HepG2 (cell line): ENCODE measurements at regions not wholly inside any gene's neighbourhood (a gene's known extent, or its start where the extent isn't known, plus 50 kb on each side); places are given as distances from the start of the nearest gene placed in this dataset.

Source experiments
- ATAC-seq: fragments of 200-7000 bp; cut with Tn5 transposase; 3 replicates; pipeline ENCODE4 v1.9.1; 2020; ENCODE audit warnings: mild to moderate bottlenecking, moderate library complexity
- BruUV-seq: library from RNA; stranded (reverse); fragments of 400-500 nt; replicated peaks from 2 replicates; lab custom pipeline; 2021; lab: Mats Ljungman, UMichigan
- CTCF ChIA-PET: fragments of 300-600 bp; formaldehyde crosslinking; extraction: SDS; loops from one replicate; lab custom pipeline; 2021; ENCODE audit warnings: low total read pairs, inconsistent platforms, low intra/inter-chr PET ratio; lab: Yijun Ruan, JAX
- POLR2A ChIA-PET: fragments of 350-600 bp; sonication (Branson Sonifier 250); formaldehyde crosslinking; loops from one replicate; lab custom pipeline; 2020; ENCODE audit warnings: antibody characterized with exemption, inconsistent platforms; lab: Yijun Ruan, JAX
- DNase-seq: peaks from one replicate; pipeline ENCODE4 v3.0.0-alpha.2; 2015; ENCODE audit warnings: low spot score
- FAIRE-seq: peaks from 3 replicates; lab custom pipeline; 2011; peaks lifted over from hg19 to GRCh38; lab: Jason Lieb, UNC
- H2AFZ ChIP-seq: one replicate; pipeline ENCODE4 v1.6.1; 2011; ENCODE audit warnings: low read length, inconsistent platforms
- H3K27ac ChIP-seq: fragments of 300-600 bp; 3 replicates; pipeline ENCODE4 v1.8.0; 2011; ENCODE audit warnings: mixed run types, mild to moderate bottlenecking, mixed read lengths, low read length, inconsistent platforms; ENCODE audit not compliant: insufficient read depth; ENCODE audit errors: extremely low read length
- H3K27me3 ChIP-seq, 2 experiments: fragments of 200-600 bp in 1 of 2; 2 replicates in 1 of 2; 3 replicates in 1 of 2; pipeline versions ENCODE4 v1.6.0 to v1.8.0; 2011; ENCODE audit warnings: low read length in 2 of 2, mild to moderate bottlenecking in 2 of 2, moderate library complexity in 2 of 2, inconsistent platforms in 1 of 2; ENCODE audit not compliant: insufficient read depth in 2 of 2, control insufficient read depth in 1 of 2
- H3K36me3 ChIP-seq, 2 experiments: fragments of 200-600 bp in 1 of 2; replicated peaks in 1 of 2; 2 replicates in 1 of 2; 3 replicates in 1 of 2; pipeline versions ENCODE4 v1.5.1 to v1.8.0; 2011; ENCODE audit warnings: low read length in 2 of 2, inconsistent platforms in 1 of 2; ENCODE audit not compliant: insufficient read depth in 2 of 2, control insufficient read depth in 1 of 2
- H3K4me1 ChIP-seq: 2 replicates; pipeline ENCODE4 v1.5.1; 2012; ENCODE audit warnings: low read length, inconsistent platforms; ENCODE audit not compliant: insufficient read depth
- H3K4me2 ChIP-seq: 2 replicates; pipeline ENCODE4 v1.6.0; 2011; ENCODE audit warnings: low read depth, low read length, inconsistent platforms
- H3K4me3 ChIP-seq, 3 experiments: fragments of 200-600 bp in 1 of 3; sonication (generic), shearing (Covaris generic) in 1 of 3; replicated peaks in 1 of 3; 2 replicates each; pipeline ENCODE4 v1.5.1; 2011 to 2016; ENCODE audit warnings: low read length in 3 of 3, inconsistent platforms in 2 of 3, low read depth in 2 of 3, mild to moderate bottlenecking in 2 of 3, control low read depth in 1 of 3, mixed read lengths in 1 of 3; ENCODE audit not compliant: insufficient read depth in 1 of 3
- H3K79me2 ChIP-seq: one replicate; pipeline ENCODE4 v1.6.1; 2011; ENCODE audit warnings: low read length, inconsistent platforms; ENCODE audit not compliant: insufficient read depth
- H3K9ac ChIP-seq: 2 replicates; pipeline ENCODE4 v1.6.0; 2011; ENCODE audit warnings: mild to moderate bottlenecking, low read depth, low read length, inconsistent platforms; ENCODE audit not compliant: insufficient read depth
- H3K9me3 ChIP-seq: 2 replicates; pipeline ENCODE4 v1.5.1; 2012; ENCODE audit warnings: mild to moderate bottlenecking, low read length
- H4K20me1 ChIP-seq: 2 replicates; pipeline ENCODE4 v1.6.0; 2011; ENCODE audit warnings: inconsistent platforms, mild to moderate bottlenecking, low read length, moderate library complexity; ENCODE audit not compliant: insufficient read depth
- ADNP ChIP-seq: sonication (generic); formaldehyde crosslinking; IDR thresholded peaks from 2 replicates; pipeline ENCODE4 v1.4.0; 2020; ENCODE audit warnings: missing genetic modification reagents
- ATF2 ChIP-seq: sonication (generic); formaldehyde crosslinking; IDR thresholded peaks from 2 replicates; pipeline ENCODE4 v1.4.0; 2020; ENCODE audit warnings: missing genetic modification reagents
- CENPT ChIP-seq: sonication (generic); formaldehyde crosslinking; IDR thresholded peaks from 2 replicates; pipeline ENCODE4 v1.8.0; 2022; ENCODE audit warnings: low read depth, mild to moderate bottlenecking, moderate library complexity, missing genetic modification reagents
- CHD2 ChIP-seq: IDR thresholded peaks from 2 replicates; pipeline ENCODE4 v1.6.1; 2011; ENCODE audit warnings: low read depth, low read length, improper control_type of control experiment
- DMAP1 ChIP-seq: IDR thresholded peaks from 2 replicates; pipeline ENCODE4 v1.6.1; 2016
- E2F5 ChIP-seq: sonication (generic); formaldehyde crosslinking; conservative IDR thresholded peaks from 2 replicates; pipeline ENCODE4 v1.4.0; 2020; ENCODE audit warnings: missing genetic modification reagents
- HIVEP1 ChIP-seq: sonication (generic); formaldehyde crosslinking; IDR thresholded peaks from 2 replicates; pipeline ENCODE4 v1.4.0; 2020; ENCODE audit warnings: mild to moderate bottlenecking, missing genetic modification reagents
- HNF1B ChIP-seq: sonication (generic); formaldehyde crosslinking; IDR thresholded peaks from 2 replicates; pipeline ENCODE4 v1.5.1; 2020; ENCODE audit warnings: mild to moderate bottlenecking, moderate library complexity, missing genetic modification reagents
- KAT2B ChIP-seq: fragments of 150-350 bp; IDR thresholded peaks from 2 replicates; pipeline ENCODE4 v1.6.1; 2014; ENCODE audit warnings: low read depth, low read length, borderline replicate concordance
- KMT2A ChIP-seq: sonication (generic); formaldehyde crosslinking; IDR thresholded peaks from 2 replicates; pipeline ENCODE4 v1.4.0; 2020; ENCODE audit warnings: missing genetic modification reagents
- POGK ChIP-seq: sonication (generic); formaldehyde crosslinking; conservative IDR thresholded peaks from 2 replicates; pipeline ENCODE4 v1.8.0; 2022; ENCODE audit warnings: mild to moderate bottlenecking, moderate library complexity, missing genetic modification reagents
- SMC3 ChIP-seq: IDR thresholded peaks from 2 replicates; pipeline ENCODE4 v1.6.1; 2011; ENCODE audit warnings: low read length, improper control_type of control experiment
- TMF1 ChIP-seq: sonication (generic); formaldehyde crosslinking; IDR thresholded peaks from 2 replicates; pipeline ENCODE4 v1.8.1; 2022; ENCODE audit warnings: low read depth, missing genetic modification reagents
- ZC3H13 ChIP-seq: sonication (generic); formaldehyde crosslinking; IDR thresholded peaks from 2 replicates; pipeline ENCODE4 v1.8.1; 2023; ENCODE audit warnings: mild to moderate bottlenecking, missing genetic modification reagents, moderate library complexity
- ZEB1 ChIP-seq: IDR thresholded peaks from 2 replicates; pipeline ENCODE4 v1.6.1; 2012; ENCODE audit warnings: mild to moderate bottlenecking, low read depth, inconsistent platforms; ENCODE audit not compliant: insufficient replicate concordance
- ZFP1 ChIP-seq: IDR thresholded peaks from 2 replicates; pipeline ENCODE4 v1.6.1; 2016
- ZFP41 ChIP-seq: sonication (generic); formaldehyde crosslinking; IDR thresholded peaks from 2 replicates; pipeline ENCODE4 v1.4.0; 2020; ENCODE audit warnings: mild to moderate bottlenecking, missing genetic modification reagents, borderline replicate concordance
- ZFP62 ChIP-seq: sonication (generic); formaldehyde crosslinking; IDR thresholded peaks from 2 replicates; pipeline ENCODE4 v1.4.0; 2020; ENCODE audit warnings: missing genetic modification reagents
- ZNF543 ChIP-seq: sonication (generic); formaldehyde crosslinking; IDR thresholded peaks from 2 replicates; pipeline ENCODE4 v1.4.0; 2020; ENCODE audit warnings: mild to moderate bottlenecking, missing genetic modification reagents
- ZNF546 ChIP-seq: sonication (generic); formaldehyde crosslinking; conservative IDR thresholded peaks from 2 replicates; pipeline ENCODE4 v1.8.1; 2023; ENCODE audit warnings: mild to moderate bottlenecking, missing genetic modification reagents
- ZNF564 ChIP-seq: sonication (generic); formaldehyde crosslinking; IDR thresholded peaks from 2 replicates; pipeline ENCODE4 v1.8.1; 2023; ENCODE audit warnings: mild to moderate bottlenecking, missing genetic modification reagents
- in situ Hi-C: cut with HindIII; loops from 2 replicates; pipeline ENCODE4 v1.10.0; 2017; ENCODE audit warnings: low pct_unique_long_range_greater_than_20kb; ENCODE audit not compliant: extremely low pct_ligation_motif_present
- intact Hi-C: fragments of 100-400 bp; cut with micrococcal nuclease; formaldehyde crosslinking; loops from one replicate; pipeline ENCODE4 v1.10.0; 2022; ENCODE audit not compliant: unreplicated experiment

- no peak for TF ChIP-seq POGK (CRISPR knock-in tag)
- TF ChIP-seq KAT2B: no peak
- no peak for TF ChIP-seq ZNF564
- no peak for TF ChIP-seq ZNF543 (CRISPR knock-in tag)
- TF ChIP-seq HIVEP1 (CRISPR knock-in tag): no peak
- no peak for TF ChIP-seq CENPT (CRISPR knock-in tag)
- no peak for TF ChIP-seq HNF1B (CRISPR knock-in tag)
- no peak for TF ChIP-seq ZNF546 (CRISPR knock-in tag)
- no peak for TF ChIP-seq ZFP41 (CRISPR knock-in tag)
These were observed 430.1 kb upstream of the ESRRG start (continued) for GRCh38 chr1:217153361-217153760.

- intact Hi-C loops (no loop called here), in situ Hi-C loops (no loop called here)
- no peak overlapping the region for H3K9ac ChIP-seq
- POLR2A ChIA-PET: no interaction called here
- no TSS peak for BruUV-seq
- no peak overlapping the region for H3K27ac ChIP-seq
- no peaks in the 10 kb centered on the region for H4K20me1 ChIP-seq
- no peaks in the 10 kb centered on the region for H3K36me3 ChIP-seq
- H3K9me3 ChIP-seq: peaks cover 17% of the 10 kb centered on the region
- CTCF ChIA-PET: no interaction called here
- no peak overlapping the region for H3K4me2 ChIP-seq
- no peak overlapping the region for H2AFZ ChIP-seq
- H3K27me3 ChIP-seq: no peaks in the 10 kb centered on the region
- no peak for ATAC-seq
- no peaks in the 10 kb centered on the region for H3K4me1 ChIP-seq
- FAIRE-seq: no peak
- no peaks in the 10 kb centered on the region for H3K79me2 ChIP-seq
- DNase-seq: no peak
- no peak overlapping the region for H3K4me3 ChIP-seq
- TF ChIP-seq ADNP (CRISPR knock-in tag): no peak
- no peak for TF ChIP-seq DMAP1 (CRISPR knock-in tag)
- TF ChIP-seq ZEB1: no peak
- no peak for TF ChIP-seq ATF2 (CRISPR knock-in tag)
- no peak for TF ChIP-seq E2F5 (CRISPR knock-in tag)
- no peak for TF ChIP-seq TMF1 (CRISPR knock-in tag)
- no peak for TF ChIP-seq ZC3H13
- no peak for TF ChIP-seq SMC3
- no peak for TF ChIP-seq ZFP1 (CRISPR knock-in tag)
- TF ChIP-seq CHD2: no peak
- no peak for TF ChIP-seq ZFP62 (CRISPR knock-in tag)
- no peak for TF ChIP-seq KMT2A
These were observed 427.1 kb upstream of the ESRRG start for GRCh38 chr1:217150366-217150765.
